HUES48 (cell line): ENCODE measurements at regions not wholly inside any gene's neighbourhood (a gene's known extent, or its start where the extent isn't known, plus 50 kb on each side); places are given as distances from the start of the nearest gene placed in this dataset.
"Not testable (repeated sequence)": the region's sequence is repeated elsewhere in the genome, so short reads cannot be mapped to it uniquely, and the experiment has no call there.

Source experiments
- H3K27ac ChIP-seq: one replicate; pipeline ENCODE4 v1.7.0; 2013; ENCODE audit warnings: low read depth, low read length, inconsistent platforms
- H3K27me3 ChIP-seq: 2 replicates; pipeline ENCODE4 v1.6.1; 2013; ENCODE audit warnings: mild to moderate bottlenecking, low read length; ENCODE audit not compliant: control insufficient read depth, insufficient read depth
- H3K36me3 ChIP-seq: 2 replicates; pipeline ENCODE4 v1.6.1; 2013; ENCODE audit warnings: low read length; ENCODE audit not compliant: control insufficient read depth, insufficient read depth
- H3K4me1 ChIP-seq: 2 replicates; pipeline ENCODE4 v1.6.1; 2013; ENCODE audit warnings: mild to moderate bottlenecking, low read length; ENCODE audit not compliant: control insufficient read depth, insufficient read depth
- H3K4me3 ChIP-seq: 2 replicates; pipeline ENCODE4 v1.5.1; 2013; ENCODE audit warnings: mild to moderate bottlenecking, low read depth, low read length
- H3K9ac ChIP-seq: 2 replicates; pipeline ENCODE4 v1.6.1; 2013; ENCODE audit warnings: mild to moderate bottlenecking, low read depth, low read length, moderate library complexity
- H3K9me3 ChIP-seq: 2 replicates; pipeline ENCODE4 v1.6.1; 2013; ENCODE audit warnings: low read length; ENCODE audit not compliant: control insufficient read depth, insufficient read depth

DNA sequence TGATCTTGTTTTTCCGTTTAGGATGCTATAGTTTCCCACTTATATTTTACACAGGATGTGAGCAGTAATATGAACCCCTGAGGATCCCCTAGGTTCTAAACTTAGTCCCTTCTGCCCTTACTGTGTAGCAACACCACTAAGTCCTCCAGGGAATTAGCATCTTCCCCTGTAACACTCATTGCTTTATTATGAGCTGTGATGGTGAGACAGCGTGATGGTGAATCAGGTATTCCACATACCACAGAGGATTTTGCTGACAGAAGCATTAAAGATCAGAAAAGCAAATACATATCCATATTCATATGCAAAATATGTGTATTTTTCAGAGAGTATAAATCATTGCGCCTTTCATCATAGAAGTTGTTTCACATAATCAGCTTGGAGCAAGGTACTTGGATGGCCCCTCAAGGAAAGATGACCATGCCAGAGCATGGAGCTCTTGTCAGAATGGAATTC lies 317.0 kb downstream of the ICE1 start:
- Histone ChIP-seq H3K9ac (no peak overlapping the region), H3K4me3 (no peak overlapping the region), H3K36me3 (no peaks in the 10 kb centered on the region), H3K27me3 (no peaks in the 10 kb centered on the region), H3K9me3 (peaks cover 17% of the 10 kb centered on the region), H3K4me1 (no peaks in the 10 kb centered on the region), H3K27ac (no peak overlapping the region)

DNA sequence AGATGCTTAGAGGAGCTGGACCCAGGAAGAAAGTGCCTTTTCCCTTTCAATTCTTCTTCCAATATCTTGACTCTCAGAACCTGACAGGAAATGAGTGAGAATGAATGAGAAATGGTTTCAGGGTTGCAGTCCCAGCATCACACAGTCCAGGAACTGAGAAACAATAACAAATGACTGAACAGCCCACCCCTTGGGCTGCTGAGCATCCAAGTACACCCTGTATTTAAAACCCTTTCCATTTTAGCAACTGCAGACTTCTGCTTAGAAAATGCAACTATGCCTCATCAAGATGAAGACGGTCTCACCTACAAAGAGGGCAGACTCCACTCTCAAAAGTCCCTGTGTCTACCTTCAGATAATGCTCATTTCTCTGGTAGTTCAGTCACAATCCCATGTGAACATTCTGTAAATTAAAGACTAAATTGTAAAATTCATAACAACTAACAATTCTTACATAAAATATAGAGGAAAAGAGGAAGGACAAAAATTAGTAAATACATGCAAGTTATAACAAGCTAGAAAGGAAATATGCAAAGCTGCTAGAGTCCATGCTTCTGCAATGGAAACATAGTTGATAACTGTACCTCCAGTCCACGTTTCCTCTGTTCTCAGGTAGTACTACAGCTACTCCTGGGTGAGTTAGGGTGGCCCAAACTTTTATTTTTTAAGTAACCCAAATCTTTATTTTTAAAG lies 316.5 kb downstream of the ICE1 start:
- H3K36me3 ChIP-seq, result no peaks in the 10 kb centered on the region
- no peak overlapping the region for H3K27ac ChIP-seq
- peaks cover 12% of the 10 kb centered on the region for H3K9me3 ChIP-seq
- no peaks in the 10 kb centered on the region for H3K27me3 ChIP-seq
- H3K4me1 ChIP-seq, result no peaks in the 10 kb centered on the region
- no peak overlapping the region for H3K9ac ChIP-seq
- H3K4me3 ChIP-seq, result no peak overlapping the region

DNA sequence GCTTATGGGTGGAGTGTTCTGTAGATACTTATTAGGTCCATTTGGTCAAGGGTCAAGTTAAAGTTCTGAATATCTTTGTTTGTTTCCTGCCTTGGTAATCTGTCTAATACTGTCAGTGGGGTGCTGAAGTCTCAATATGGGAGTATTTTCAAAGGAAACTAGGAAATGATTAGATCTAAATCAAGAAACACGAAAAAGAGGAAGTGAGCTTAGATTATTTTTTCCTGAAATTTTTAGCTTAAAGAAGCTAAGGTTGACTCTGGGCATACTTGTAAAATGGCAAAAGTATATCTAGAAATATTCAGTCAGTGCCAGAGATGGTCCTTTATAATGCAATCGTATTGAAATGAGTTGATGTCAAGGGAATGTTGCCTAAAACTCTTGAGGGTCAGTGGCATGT lies 313.5 kb downstream of the ICE1 start:
- Histone ChIP-seq H3K27ac (no peak overlapping the region), H3K9me3 (no peaks in the 10 kb centered on the region), H3K4me3 (no peak overlapping the region), H3K27me3 (no peaks in the 10 kb centered on the region), H3K4me1 (no peaks in the 10 kb centered on the region), H3K9ac (no peak overlapping the region), H3K36me3 (no peaks in the 10 kb centered on the region)

GRCh38 chr5:5733058-5733457 lies 310.6 kb downstream of the ICE1 start:
- H3K4me1 ChIP-seq, H3K36me3 ChIP-seq, H3K9me3 ChIP-seq, H3K27ac ChIP-seq, H3K9ac ChIP-seq, H3K27me3 ChIP-seq, H3K4me3 ChIP-seq: not testable (repeated sequence)

- Histone ChIP-seq H3K36me3 (no peaks in the 10 kb centered on the region), H3K27ac (no peak overlapping the region), H3K9ac (no peak overlapping the region), H3K4me3 (no peak overlapping the region), H3K4me1 (no peaks in the 10 kb centered on the region), H3K27me3 (no peaks in the 10 kb centered on the region), H3K9me3 (0 out of 2 replicates have a peak, but pooled peaks cover 3% of the 10 kb centered on the region)
These were observed 303.9 kb downstream of the ICE1 start for GRCh38 chr5:5726401-5726800.

DNA sequence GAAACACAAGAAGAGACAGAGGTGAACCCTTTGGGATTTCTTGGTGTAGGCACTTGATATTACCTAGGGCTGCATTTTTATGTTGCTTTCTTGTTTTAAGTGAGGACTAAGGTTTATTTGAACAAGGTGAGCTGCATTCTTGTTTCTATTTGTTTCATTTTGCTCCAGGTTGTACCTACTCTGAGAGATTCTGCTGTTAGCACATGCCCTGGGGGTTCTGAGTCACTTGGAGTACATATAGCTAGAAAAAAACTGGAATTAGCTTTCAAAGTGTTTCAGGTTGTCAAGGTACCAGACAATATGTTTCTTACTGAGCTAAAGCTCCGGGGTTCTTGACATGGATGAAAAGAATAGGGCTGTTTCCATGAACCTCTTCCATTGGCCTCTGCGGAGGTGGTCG lies 299.4 kb downstream of the ICE1 start:
- Histone ChIP-seq H3K4me3 (no peak overlapping the region), H3K9me3 (0 out of 2 replicates have a peak, but pooled peaks cover 3% of the 10 kb centered on the region), H3K36me3 (no peaks in the 10 kb centered on the region), H3K4me1 (no peaks in the 10 kb centered on the region), H3K27me3 (no peaks in the 10 kb centered on the region), H3K27ac (no peak overlapping the region), H3K9ac (no peak overlapping the region)

- no peak overlapping the region for H3K9ac ChIP-seq
- H3K4me3 ChIP-seq, result no peak overlapping the region
- H3K36me3 ChIP-seq, result no peaks in the 10 kb centered on the region
- H3K27me3 ChIP-seq, result no peaks in the 10 kb centered on the region
- H3K4me1 ChIP-seq, result no peaks in the 10 kb centered on the region
- H3K9me3 ChIP-seq, result 0 out of 2 replicates have a peak, but pooled peaks cover 3% of the 10 kb centered on the region
- H3K27ac ChIP-seq, result no peak overlapping the region
These were observed 296.8 kb downstream of the ICE1 start for GRCh38 chr5:5719292-5719691.

GRCh38 chr5:5716665-5717064 lies 294.2 kb downstream of the ICE1 start:
- H3K9ac ChIP-seq, result no peak overlapping the region
- H3K27me3 ChIP-seq, result no peaks in the 10 kb centered on the region
- H3K4me3 ChIP-seq, result no peak overlapping the region
- H3K36me3 ChIP-seq, result no peaks in the 10 kb centered on the region
- no peak overlapping the region for H3K27ac ChIP-seq
- H3K9me3 ChIP-seq, result no peaks in the 10 kb centered on the region
- H3K4me1 ChIP-seq, result no peaks in the 10 kb centered on the region

DNA sequence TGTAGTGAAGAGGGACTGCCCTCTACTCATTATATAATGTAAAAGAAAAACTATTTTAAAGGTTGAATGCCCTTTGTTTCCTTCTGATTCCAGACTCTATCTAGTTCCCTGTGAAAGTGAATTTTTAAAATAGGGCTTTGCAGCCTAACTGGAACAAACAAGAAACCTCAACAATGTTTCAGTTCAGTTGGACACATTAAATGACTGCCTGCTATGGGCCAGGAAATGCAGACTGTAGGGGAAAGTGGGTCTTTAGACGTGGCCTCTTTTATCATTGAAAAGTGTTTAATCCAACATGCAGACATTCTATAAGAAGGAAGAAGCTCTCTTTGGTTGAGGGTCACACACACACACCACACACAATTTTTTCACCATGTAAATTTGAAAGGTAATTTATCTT lies 289.1 kb downstream of the ICE1 start:
- no peak overlapping the region for H3K9ac ChIP-seq
- no peak overlapping the region for H3K4me3 ChIP-seq
- H3K27ac ChIP-seq, result no peak overlapping the region
- no peaks in the 10 kb centered on the region for H3K4me1 ChIP-seq
- no peaks in the 10 kb centered on the region for H3K27me3 ChIP-seq
- no peaks in the 10 kb centered on the region for H3K36me3 ChIP-seq
- no peaks in the 10 kb centered on the region for H3K9me3 ChIP-seq

DNA sequence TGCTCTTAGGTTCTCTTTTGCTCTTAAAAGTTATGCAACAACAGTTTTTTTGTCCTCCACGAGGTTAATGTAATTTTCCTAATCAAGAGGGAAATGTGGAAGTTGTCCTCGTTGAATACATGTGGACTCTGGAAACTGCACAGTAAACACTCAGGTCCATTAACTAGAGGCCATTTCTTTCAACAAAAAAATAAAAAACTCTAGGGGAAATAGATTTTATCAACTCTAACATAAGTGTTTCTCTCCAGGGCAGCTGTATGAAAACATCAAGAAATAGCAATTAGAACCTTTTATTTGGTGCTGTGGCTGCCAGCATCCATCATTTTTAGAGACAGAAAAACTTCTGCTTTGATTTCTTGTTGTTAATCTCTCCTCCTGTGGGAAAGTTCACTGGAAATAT lies 288.6 kb downstream of the ICE1 start:
- no peaks in the 10 kb centered on the region for H3K4me1 ChIP-seq
- H3K27ac ChIP-seq, result no peak overlapping the region
- no peak overlapping the region for H3K4me3 ChIP-seq
- H3K27me3 ChIP-seq, result no peaks in the 10 kb centered on the region
- no peak overlapping the region for H3K9ac ChIP-seq
- no peaks in the 10 kb centered on the region for H3K9me3 ChIP-seq
- no peaks in the 10 kb centered on the region for H3K36me3 ChIP-seq

GRCh38 chr5:5710471-5710870 lies 288.0 kb downstream of the ICE1 start:
- Histone ChIP-seq H3K4me1 (no peaks in the 10 kb centered on the region), H3K27ac (no peak overlapping the region), H3K9ac (no peak overlapping the region), H3K9me3 (no peaks in the 10 kb centered on the region), H3K27me3 (no peaks in the 10 kb centered on the region), H3K4me3 (no peak overlapping the region), H3K36me3 (no peaks in the 10 kb centered on the region)
